Keratinocyte (primary cell): ENCODE measurements at regions not wholly inside any gene's neighbourhood (a gene's known extent, or its start where the extent isn't known, plus 50 kb on each side); places are given as distances from the start of the nearest gene placed in this dataset.

Source experiments
- DNase-seq: peaks from one replicate; pipeline ENCODE4 v3.0.0-alpha.2; 2011; ENCODE audit warnings: low read depth, missing footprints, low spot score
- FAIRE-seq: peaks from 2 replicates; lab custom pipeline; 2011; peaks lifted over from hg19 to GRCh38; lab: Jason Lieb, UNC
- H2AFZ ChIP-seq: 2 replicates; pipeline ENCODE4 v1.6.0; 2012; ENCODE audit warnings: low read length, control low read depth, inconsistent platforms; ENCODE audit not compliant: control insufficient read depth
- H3K27ac ChIP-seq: 2 replicates; pipeline ENCODE4 v1.5.1; 2011; ENCODE audit warnings: low read length; ENCODE audit not compliant: control insufficient read depth, insufficient read depth
- H3K27me3 ChIP-seq: 3 replicates; pipeline ENCODE4 v1.6.0; 2011; ENCODE audit warnings: low read length; ENCODE audit not compliant: control insufficient read depth, insufficient read depth; ENCODE audit errors: extremely low read depth
- H3K36me3 ChIP-seq, 2 experiments: 2 replicates in 1 of 2; 3 replicates in 1 of 2; pipeline ENCODE4 v1.5.1; 2011; ENCODE audit warnings: low read length in 2 of 2, mild to moderate bottlenecking in 1 of 2; ENCODE audit not compliant: control insufficient read depth in 2 of 2, insufficient read depth in 2 of 2; ENCODE audit errors: extremely low read depth in 1 of 2
- H3K4me1 ChIP-seq: 3 replicates; pipeline ENCODE4 v1.5.1; 2011; ENCODE audit warnings: low read length; ENCODE audit not compliant: control insufficient read depth, insufficient read depth; ENCODE audit errors: extremely low read depth
- H3K4me2 ChIP-seq: 3 replicates; pipeline ENCODE4 v1.6.0; 2011; ENCODE audit warnings: low read depth, low read length; ENCODE audit not compliant: control insufficient read depth, insufficient read depth; ENCODE audit errors: extremely low read depth
- H3K4me3 ChIP-seq, 3 experiments: fragments of 200-600 bp in 1 of 3; sonication (generic) in 1 of 3; 2 replicates in 2 of 3; 3 replicates in 1 of 3; pipeline ENCODE4 v1.5.1; 2011 to 2016; ENCODE audit warnings: low read length in 3 of 3, mild to moderate bottlenecking in 3 of 3, control low read depth in 2 of 3, inconsistent platforms in 1 of 3, low read depth in 1 of 3, mixed read lengths in 1 of 3, mixed run types in 1 of 3, moderate library complexity in 1 of 3; ENCODE audit not compliant: control insufficient read depth in 2 of 3, insufficient read depth in 2 of 3; ENCODE audit errors: extremely low read depth in 1 of 3
- H3K79me2 ChIP-seq: 2 replicates; pipeline ENCODE4 v1.6.0; 2012; ENCODE audit warnings: low read length; ENCODE audit not compliant: control insufficient read depth, insufficient read depth
- H3K9ac ChIP-seq: 3 replicates; pipeline ENCODE4 v1.6.0; 2011; ENCODE audit warnings: low read length; ENCODE audit not compliant: control insufficient read depth, insufficient read depth; ENCODE audit errors: extremely low read depth
- H3K9me1 ChIP-seq: 3 replicates; pipeline ENCODE4 v1.6.0; 2011; ENCODE audit warnings: low read length; ENCODE audit not compliant: control insufficient read depth, insufficient read depth; ENCODE audit errors: extremely low read depth
- H3K9me3 ChIP-seq: 2 replicates; pipeline ENCODE4 v1.5.1; 2012; ENCODE audit warnings: low read depth, low read length; ENCODE audit not compliant: control insufficient read depth
- H4K20me1 ChIP-seq: 3 replicates; pipeline ENCODE4 v1.6.0; 2011; ENCODE audit warnings: low read length; ENCODE audit not compliant: control insufficient read depth, insufficient read depth; ENCODE audit errors: extremely low read depth
- EZH2 ChIP-seq: IDR thresholded peaks from one replicate; pipeline ENCODE4 v1.6.1; 2012; ENCODE audit warnings: inconsistent platforms, mild to moderate bottlenecking, low read length, moderate library complexity
- dilution Hi-C: fragments of 300-500 bp; cut with MboI; formaldehyde crosslinking; loops from one replicate; pipeline ENCODE4 v1.7.0; 2020; ENCODE audit warnings: low sequenced_read_pairs; ENCODE audit not compliant: extremely low pct_ligation_motif_present
- TF ChIP-seq, protein P1 (sequence below), 3 experiments: IDR thresholded peaks in 1 of 3; conservative IDR thresholded peaks in 1 of 3; optimal IDR thresholded peaks in 1 of 3; 2 replicates in 2 of 3; 3 replicates in 1 of 3; pipeline versions ENCODE3 to v1.5.1; 2011; ENCODE audit warnings: low read length in 3 of 3, mild to moderate bottlenecking in 3 of 3, moderate library complexity in 2 of 3, control low read depth in 1 of 3, inconsistent platforms in 1 of 3; ENCODE audit not compliant: insufficient read depth in 2 of 3; ENCODE audit errors: extremely low read depth in 1 of 3

DNA sequence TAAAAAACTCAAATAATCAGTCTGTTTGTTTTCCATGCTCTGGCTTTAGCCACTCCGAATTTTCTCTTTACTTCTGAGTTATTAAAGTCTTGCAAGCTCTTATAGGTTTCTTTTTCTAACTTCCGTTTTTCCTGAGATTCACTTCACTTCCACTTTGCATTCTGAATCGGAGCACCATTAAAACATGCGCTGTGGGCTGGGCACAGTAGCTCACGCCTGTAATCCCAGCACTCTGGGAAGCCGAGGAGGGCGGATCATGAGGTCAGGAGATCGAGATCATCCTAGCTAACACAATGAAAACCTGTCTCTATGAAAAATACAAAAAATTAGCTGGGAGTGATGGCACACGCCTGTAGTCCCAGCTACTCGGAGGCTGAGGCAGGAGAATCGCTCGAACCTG, 357.9 kb downstream of the SLITRK6 start:
- Histone ChIP-seq H3K4me2 (no peak overlapping the region), H3K4me1 (no peaks in the 10 kb centered on the region), H3K36me3 (no peaks in the 10 kb centered on the region), H3K9me3 (no peaks in the 10 kb centered on the region), H3K27me3 (no peaks in the 10 kb centered on the region), H3K4me3 (no peak overlapping the region), H3K79me2 (no peaks in the 10 kb centered on the region), H4K20me1 (no peaks in the 10 kb centered on the region), H2AFZ (no peak overlapping the region), H3K27ac (no peak overlapping the region), H3K9me1 (no peaks in the 10 kb centered on the region), H3K9ac (no peak overlapping the region)
- DNase-seq: no peak
- dilution Hi-C loops: no loop called here
- TF ChIP-seq, protein P1, sequence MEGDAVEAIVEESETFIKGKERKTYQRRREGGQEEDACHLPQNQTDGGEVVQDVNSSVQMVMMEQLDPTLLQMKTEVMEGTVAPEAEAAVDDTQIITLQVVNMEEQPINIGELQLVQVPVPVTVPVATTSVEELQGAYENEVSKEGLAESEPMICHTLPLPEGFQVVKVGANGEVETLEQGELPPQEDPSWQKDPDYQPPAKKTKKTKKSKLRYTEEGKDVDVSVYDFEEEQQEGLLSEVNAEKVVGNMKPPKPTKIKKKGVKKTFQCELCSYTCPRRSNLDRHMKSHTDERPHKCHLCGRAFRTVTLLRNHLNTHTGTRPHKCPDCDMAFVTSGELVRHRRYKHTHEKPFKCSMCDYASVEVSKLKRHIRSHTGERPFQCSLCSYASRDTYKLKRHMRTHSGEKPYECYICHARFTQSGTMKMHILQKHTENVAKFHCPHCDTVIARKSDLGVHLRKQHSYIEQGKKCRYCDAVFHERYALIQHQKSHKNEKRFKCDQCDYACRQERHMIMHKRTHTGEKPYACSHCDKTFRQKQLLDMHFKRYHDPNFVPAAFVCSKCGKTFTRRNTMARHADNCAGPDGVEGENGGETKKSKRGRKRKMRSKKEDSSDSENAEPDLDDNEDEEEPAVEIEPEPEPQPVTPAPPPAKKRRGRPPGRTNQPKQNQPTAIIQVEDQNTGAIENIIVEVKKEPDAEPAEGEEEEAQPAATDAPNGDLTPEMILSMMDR (optimal IDR thresholded peaks at IDR 0.05 in 1 of 3, IDR thresholded peaks at IDR 0.05 in 1 of 3, conservative IDR thresholded peaks at IDR 0.05 in 1 of 3; ENCODE audit: extremely low read depth in 1 of 3, insufficient read depth in 2 of 3, low read length in 3 of 3): no peak
- TF ChIP-seq EZH2: no peak
- FAIRE-seq: no peak

DNA sequence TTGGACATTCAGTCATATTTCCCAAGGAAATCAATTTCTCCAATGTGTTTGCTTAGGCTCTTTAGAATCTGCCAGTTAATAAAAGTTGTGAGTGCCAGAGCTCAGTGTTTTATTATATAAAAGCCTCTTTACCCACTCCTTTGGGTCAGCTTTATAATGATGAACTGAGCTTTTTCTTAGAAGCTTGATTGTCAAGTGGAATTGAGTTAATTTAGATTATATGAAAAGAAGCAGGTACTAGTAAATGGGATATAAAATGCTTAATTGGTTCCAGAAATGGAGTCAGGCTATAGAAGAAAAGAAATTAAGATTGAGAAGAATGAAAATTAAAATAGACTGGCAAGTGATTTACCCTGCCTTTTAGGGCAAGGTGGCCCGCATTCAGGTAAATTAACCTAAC, 363.2 kb downstream of the SLITRK6 start:
- no peak for FAIRE-seq
- Histone ChIP-seq H3K27me3 (no peaks in the 10 kb centered on the region), H3K9ac (no peak overlapping the region), H3K27ac (no peak overlapping the region), H2AFZ (no peak overlapping the region), H3K9me1 (no peaks in the 10 kb centered on the region), H3K9me3 (no peaks in the 10 kb centered on the region), H3K4me1 (no peaks in the 10 kb centered on the region), H4K20me1 (no peaks in the 10 kb centered on the region), H3K4me2 (no peak overlapping the region), H3K79me2 (no peaks in the 10 kb centered on the region), H3K4me3 (no peak overlapping the region), H3K36me3 (no peaks in the 10 kb centered on the region)
- dilution Hi-C loops: no loop called here
- no peak for DNase-seq
- TF ChIP-seq EZH2: no peak
- TF ChIP-seq, protein P1 (optimal IDR thresholded peaks at IDR 0.05 in 1 of 3, IDR thresholded peaks at IDR 0.05 in 1 of 3, conservative IDR thresholded peaks at IDR 0.05 in 1 of 3; ENCODE audit: extremely low read depth in 1 of 3, insufficient read depth in 2 of 3, low read length in 3 of 3): no peak
